AG08395 (cell line): ENCODE measurements at regions not wholly inside any gene's neighbourhood (a gene's known extent, or its start where the extent isn't known, plus 50 kb on each side); places are given as distances from the start of the nearest gene placed in this dataset.
A peak's percentile ranks its signal among the peaks of the same experiment; 100 is the strongest.

Source experiments
- DNase-seq: peaks from one replicate; pipeline ENCODE4 v3.0.0; 2012; ENCODE audit warnings: mixed read lengths, low spot score

DNA sequence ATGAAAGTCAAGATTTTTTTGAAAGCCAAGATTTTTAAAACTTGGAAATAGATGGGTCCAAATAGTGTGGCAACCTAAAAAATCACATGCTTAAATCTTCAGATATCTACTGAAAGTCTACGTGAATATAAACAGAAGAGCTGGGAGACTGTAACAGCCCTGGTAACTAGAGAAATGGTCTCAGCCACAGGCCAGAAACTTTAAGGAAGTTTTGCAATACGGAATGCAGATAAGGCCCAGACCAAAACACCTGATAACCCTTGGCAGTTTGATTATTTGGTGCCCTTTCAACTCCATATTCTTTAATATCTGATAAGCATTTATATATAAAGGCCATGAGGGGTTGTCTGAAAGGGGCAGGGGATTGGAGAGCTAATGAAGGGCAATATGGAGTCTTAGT is 537.3 kb upstream of the TGFBR2 start:
- DNase-seq = no peak

DNA sequence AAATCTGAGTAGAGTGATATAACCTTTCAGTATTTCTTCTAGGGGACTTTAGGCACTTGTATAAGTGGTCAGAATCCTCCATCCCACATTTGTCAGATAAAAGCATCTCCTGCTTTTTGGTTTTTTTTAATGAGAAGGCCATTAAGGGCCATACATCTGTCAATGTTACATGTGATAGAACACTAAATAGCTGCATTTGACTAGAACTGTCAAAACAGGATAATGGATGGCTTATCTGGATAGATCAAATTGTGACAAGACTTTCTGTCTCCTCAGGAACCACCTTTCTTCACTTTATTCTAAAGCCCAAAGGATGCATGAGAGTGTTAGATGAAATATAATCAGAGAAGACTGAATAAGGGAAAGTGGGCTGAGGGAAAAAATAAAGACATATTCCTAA is 533.4 kb upstream of the TGFBR2 start:
- DNase-seq = no peak

DNA sequence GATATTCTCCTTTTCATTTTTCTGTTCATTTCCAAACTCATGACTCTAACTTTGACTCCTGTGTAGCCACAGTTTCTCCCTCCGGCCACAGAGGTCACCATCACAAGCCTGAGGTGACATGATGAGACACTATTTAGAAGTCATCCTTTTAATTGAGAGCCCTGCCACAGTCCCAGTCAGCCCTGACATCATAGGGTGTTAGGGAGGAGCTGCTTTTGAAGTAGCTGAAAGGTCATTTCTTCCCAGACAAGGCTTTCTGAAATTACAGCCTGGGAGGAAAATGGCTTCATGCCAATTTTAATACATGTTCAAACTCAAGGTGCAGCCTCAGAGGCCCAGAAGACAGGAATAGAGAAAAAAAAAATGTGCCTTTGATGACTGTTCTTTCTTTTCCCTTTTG is 532.8 kb upstream of the TGFBR2 start:
- peak; percentile 3 for DNase-seq

DNA sequence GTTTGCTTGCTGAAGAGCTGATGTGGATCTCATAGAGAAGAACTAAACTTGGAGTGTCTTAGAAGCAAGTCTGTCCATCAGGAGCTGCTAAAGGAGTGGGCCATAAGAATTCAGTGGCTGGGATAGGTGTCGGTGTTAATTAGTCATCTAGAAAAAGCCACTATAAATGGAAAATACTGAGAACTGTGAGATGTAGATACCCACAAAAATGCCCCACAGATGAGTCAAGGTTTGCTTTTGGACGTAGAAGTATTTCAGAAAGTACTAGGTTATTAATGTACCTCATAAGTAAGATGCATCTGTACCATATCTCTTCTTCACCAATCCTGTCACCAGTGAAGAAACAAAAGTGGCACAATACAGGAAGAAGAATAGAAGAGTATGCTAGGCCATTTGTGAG is 530.9 kb upstream of the TGFBR2 start:
- DNase-seq = no peak

DNA sequence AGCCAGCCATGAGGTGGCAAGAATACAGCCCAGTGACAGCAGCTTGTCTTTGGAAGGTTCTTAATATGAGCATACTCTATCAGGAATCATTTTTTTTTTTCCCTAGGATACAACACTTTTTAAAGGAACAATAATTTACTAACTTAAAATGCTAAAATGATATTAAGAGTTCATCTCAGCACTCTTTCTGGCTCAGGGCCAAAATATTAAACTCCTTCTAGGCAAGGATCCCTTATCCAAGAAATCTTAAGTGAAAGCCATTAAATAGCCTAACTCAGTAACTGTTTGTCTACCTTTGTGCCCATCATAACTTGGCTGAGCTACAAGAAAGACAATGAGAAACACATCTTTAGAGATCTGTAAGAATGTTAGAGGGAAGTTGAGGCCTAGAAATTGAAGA is 529.5 kb upstream of the TGFBR2 start:
- DNase-seq = no peak

DNA sequence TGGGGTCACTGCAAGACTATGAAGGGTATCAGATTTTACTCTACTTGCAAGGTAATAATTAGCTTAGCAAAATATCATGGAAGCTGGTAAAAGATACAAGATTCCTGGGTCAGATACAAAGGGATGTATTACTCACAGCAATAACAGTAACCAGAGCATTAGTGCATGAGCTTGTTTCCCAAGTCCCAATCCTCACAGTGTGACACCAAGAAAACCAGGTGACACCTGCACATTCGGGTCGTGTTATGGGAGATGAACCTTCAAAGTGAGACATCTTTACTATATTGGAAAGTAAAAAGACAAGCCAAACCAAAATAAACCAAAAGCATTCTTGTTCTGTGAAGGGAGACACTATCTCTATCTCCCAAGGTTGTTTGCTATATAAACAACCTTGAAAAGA is 528.7 kb upstream of the TGFBR2 start:
- no peak for DNase-seq

DNA sequence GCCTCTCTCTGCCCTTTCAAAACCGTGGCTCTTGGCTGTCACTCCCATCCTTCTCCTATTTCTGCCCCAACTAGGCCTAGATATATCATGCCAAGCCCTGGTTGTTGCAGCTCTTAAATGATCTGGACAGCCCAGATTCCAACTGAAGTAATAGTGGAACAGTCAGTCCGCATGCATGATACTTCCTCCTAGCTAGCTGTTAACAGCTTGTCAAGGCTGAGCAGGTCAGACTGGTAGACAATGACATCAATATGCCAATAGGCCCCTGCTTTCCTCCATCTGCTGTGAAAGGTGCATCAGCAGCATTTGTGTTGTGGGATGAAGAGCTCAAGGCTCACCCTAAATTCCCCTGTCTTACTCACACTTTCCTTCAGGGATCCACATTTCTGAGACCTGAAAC is 527.7 kb upstream of the TGFBR2 start:
- no peak for DNase-seq

DNA sequence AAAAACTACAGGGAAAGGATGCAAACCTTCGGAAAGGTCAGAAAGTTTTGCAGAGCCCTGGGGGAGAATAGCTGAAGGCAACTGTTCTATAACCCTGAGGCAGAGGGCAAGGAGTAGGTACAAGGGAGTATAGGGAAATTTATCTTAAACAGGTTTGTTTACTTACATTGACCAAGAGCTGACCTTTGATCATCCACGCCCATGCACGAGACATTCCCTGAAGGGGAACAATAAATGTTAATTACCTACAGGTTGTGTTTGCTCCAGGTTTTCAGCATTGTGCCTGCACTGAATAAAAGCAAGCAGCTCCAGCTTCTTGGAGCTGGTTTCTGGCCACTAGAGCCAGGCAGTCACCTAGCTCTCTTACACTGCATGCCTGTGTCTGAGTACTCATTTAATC is 524.5 kb upstream of the TGFBR2 start:
- DNase-seq = no peak

DNA sequence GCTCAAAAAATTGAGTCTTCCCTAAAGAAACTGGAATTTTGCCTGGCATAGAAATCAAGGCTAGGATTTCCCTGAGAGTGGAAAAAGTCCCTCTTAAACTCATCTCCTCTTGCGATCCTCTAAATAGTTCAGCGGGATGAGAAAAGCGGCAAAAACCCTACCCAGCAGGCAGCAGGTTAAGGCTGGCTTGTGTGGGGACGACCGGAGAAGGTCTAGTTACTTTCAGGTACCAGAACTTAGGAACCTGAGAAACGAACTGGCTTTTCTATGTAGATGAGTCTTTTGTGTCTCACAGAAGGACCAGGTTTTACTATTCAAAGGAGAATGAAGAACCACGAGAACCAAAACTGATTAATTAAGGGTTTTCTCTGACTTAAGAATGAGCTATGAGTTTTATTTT is 523.7 kb upstream of the TGFBR2 start:
- DNase-seq = no peak

DNA sequence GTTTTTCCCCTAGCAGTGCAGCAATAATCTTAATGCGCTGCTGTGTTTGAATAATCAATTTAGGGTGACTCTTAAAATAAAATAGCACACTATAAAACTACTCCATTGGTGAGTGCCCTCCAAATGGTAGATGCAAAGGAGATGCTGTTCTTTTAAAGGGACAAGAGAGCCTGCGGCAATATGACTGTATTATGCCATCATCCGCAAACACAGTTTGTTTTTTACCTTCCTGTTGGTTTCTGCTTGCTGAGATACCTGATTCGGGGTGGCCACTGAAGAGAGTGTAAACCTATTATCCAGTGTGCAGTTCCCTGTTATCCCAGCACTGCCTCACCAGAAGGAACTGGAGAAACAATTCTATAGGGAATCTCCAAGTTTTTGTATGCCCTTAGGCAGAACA is 523.1 kb upstream of the TGFBR2 start:
- DNase-seq = no peak

DNA sequence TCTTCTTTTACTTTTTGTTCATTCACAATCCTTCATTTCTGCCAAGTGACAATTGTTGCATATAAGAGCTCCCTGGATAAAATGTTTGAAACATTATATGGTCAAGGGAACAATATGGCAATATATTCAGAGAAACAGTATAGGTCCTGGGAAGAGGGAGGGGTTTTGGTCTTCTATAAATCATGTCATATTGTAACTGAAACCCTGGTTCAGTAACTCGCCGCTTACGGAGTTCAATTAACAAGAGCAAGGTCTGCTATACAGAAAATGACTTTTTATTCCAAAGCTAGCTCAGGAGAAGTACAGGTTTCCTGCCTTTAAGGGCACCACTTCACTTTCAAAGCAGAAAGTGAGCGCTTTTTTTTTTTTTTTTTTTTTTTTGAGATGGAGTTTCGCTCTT is 522.1 kb upstream of the TGFBR2 start:
- no peak for DNase-seq

DNA sequence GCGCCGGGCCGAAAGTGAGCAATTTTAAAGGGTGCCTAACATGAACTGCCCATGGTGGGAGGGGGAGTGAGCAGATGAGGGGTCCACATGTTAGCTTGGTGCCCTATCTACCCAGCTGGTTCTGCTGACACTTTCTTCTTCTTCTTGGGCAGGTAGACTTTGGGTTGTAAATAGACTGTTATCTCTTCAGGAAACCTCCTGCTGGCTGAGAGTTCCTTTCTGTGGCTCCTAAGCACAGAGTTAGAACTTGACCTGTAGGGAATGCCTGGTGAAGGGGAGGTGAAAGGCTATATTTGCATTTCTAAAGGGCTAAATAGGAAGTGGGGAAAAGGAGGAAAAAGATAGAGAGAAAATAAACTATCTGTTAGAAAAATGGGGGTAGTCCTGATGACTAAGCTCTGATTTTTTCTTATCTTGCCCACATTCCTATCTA is 521.4 kb upstream of the TGFBR2 start:
- no peak for DNase-seq

DNA sequence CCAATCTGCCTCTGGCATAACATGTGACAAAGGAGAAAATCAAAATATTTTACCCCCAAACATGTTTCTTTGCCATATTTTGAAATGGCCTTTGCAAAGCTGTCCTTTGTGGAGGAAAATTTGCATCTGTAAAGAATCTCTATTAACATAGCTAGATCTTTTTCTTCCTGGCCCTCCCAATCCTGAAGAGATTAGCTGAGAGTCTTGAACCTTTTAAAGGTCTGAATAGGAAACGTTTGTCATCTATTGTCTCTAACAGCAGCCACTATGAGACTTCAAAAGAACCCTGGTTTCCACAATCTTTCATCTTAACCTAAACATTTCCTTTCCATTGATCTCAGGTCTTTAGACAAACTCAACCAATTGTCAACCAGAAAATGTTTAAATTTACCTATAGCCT is 520.9 kb upstream of the TGFBR2 start:
- DNase-seq = no peak

DNA sequence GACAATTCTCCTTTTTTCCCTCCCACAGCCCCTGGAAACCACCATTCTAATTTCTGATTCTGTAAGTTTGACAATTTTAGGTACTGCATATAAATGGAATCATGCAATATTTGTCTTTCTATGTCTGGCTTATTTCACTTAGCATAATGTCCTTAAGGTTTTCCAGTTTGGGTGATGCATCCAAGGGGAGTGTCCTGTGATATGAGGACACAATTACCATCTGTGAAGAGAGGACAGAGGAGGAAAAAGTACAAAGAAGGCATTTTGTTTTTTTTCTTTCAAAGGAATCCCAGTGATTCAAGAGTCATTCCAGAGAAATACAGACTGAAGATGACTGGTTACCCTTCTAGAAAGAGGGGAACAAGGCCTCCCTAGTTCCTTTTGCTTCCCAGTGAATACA is 514.7 kb upstream of the TGFBR2 start:
- no peak for DNase-seq

DNA sequence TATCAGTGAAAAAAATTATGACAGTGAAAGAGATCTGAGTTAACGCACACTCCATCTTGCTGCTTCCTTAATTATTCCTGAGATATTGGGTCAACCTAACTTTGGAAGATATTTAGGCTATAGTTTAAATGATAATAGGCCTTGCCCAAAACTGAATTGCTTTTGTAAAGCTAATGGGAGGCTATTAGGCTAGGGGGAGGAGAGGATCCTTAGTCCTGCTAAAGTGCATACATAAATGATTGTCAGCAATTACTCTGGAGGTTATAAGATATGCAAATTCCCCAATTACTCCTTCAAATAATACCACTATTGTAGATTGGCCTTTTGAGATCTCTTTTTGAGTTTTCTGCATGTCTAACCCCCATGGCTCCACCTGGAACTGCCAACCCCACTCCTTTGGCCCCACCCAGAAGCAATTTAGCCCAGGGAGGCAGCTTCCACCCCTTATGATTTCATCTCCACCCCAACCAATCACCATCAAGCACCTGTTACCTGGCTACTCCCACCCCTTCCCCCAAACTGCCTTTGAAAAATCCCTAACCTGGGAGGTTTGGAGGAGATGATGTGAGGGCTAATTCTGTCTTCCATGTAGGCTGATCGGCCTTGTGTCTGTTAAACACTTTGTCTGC is 509.3 kb upstream of the TGFBR2 start:
- DNase-seq = no peak

DNA sequence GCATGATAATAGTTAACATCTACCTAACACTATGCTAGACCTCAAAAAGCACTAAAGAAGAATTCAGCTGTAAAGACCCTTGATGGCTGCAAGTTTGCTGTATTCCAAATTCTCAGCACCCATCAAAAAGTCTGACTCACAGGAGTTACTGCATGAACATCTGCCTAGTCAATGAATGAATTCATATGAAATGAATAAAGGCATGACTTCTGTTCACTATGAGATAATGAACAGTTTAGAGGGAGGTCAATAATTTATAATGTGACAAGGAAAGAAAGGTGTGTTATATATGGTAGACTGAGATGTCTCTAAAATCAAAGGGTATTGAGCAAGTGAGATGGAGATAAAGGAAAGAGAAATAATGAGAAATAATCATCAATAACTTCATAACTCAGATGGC is 508.2 kb upstream of the TGFBR2 start:
- no peak for DNase-seq

DNA sequence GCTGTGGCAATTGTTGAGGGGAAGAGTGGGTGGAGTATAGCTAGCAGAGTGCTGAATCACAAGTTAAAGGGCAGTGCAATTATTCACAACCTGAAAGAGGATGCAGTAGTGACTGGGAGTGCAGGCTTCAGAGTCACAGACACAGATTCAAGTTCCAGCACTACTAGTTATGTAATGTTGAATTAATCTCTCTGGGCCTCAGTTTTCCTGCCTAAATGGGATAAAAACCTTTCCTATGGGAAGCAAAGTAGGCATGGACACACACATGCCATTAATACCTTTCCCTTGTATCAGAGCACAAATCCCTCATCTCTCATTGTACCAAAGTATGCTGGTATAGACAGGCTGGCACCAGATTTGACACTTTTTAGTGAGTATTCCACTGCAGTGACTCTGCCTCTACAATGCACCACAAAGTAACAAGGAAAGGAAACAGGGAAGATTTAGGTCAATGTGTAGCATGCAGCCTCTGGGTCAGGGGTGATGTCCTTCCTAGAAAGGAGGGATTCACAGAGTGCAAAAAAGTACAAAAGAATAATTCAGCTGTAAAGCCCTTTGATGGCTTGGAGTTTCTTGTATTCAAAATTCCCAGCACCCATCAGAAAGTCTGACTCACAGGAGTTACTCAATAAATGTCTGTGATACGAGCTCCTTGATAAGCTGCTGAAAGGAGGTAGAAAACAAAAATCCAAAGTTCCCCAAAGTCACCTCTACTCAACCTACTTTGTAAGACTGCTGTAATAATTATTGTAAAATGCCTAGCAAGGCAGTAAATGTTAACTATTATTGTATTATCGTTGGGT is 507.5 kb upstream of the TGFBR2 start:
- peak; percentile 18 for DNase-seq

DNA sequence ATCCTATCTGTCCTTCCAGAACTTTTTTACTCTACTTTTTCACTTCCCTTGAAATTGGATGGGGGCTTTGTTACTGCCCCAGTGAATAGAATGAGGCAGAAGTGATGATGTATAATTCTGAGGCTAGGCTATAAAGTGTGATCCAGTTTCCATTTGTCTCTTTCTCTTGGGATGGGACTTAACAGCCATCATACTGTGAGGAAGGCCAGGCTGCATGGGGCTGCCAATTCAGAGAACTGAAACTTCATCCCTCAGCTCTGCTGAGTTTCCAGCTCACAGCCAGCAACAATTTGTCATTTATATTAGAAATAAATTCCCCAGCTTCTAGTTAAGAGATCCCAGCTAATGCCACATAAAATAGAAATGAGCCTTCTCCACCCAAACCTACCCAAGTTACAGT is 504.0 kb upstream of the TGFBR2 start:
- no peak for DNase-seq

DNA sequence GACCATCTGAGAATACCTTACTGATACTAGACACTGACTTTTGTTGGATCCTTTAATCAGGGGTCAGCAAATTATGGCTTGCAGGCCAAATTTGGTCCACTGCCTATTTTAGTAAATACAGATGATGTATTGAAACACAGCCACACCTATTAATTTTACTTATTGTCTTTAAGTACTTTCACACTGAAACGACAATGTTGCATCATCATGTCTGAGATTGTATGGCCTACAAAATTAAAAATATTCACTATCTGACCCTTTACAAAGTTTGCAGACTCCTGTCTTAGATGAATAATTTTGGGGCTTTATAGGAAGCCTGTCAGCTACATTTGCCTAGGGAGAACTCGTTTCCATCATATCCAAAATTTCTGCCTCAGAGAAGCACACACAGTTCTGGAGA is 503.2 kb upstream of the TGFBR2 start:
- DNase-seq = no peak

DNA sequence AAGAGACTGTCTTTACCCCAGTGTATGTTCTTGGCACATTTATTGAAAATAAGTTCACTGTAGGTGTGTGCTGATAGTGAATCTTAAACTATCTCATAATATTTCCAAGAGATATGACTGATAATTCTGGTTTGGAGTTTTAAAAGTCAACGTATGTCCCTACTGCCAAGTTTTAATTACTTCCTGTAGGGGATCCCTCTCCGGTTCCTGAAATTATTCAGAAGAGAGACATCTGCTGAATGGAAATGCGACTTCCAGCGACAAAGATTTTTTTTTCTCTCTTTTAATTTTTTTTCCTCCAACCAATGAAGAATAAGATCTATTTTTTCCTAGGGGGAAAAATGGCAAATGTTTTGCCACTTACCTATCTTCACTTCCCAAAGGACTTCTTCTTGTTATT is 498.9 kb upstream of the TGFBR2 start:
- no peak for DNase-seq

DNA sequence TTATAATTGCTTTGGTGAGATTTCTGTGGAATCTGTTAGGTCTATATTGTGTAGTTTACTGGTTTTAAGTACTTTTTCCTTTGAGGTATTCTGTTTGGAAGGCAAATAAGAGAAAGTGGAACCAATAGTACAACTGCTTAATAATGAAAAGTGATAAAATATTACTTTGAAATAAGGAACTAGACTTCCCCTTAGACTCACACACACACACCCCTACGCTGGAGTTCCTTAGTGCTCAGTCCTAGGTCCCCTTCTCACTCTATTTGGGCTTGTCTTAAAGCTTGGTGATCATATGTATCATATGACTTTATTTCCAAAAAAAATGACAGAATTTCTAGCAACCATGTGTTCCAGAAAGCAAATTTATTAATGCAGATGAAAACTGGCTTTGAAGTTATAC is 494.0 kb upstream of the TGFBR2 start:
- DNase-seq = no peak

DNA sequence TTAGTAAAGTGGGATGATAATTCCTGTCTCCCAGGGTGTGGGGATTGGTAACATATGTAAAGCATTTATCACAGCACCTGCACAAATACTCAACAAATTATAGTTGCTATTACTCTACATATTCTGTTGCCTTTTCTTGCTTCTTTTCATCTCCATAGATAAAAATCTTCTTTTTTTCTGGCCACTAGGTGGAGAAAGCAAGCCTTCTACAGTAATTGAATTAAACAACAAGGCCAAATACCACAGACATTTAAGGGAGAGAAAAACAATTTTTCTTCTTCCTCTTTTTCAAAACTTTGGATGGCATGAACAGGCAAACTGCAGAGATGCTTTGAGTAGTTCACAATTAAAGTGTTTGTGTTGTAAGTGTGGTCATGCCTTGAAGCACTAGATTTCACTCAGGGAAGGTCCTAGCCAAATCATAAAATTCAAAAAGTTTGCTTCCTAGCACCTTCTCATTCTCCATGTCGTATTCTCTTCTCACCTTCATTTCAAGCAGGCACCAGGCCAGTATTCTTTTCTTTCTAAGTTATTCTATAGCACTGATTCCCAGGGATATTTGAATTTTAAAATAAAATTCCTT is 493.4 kb upstream of the TGFBR2 start:
- DNase-seq = peak; percentile 40

DNA sequence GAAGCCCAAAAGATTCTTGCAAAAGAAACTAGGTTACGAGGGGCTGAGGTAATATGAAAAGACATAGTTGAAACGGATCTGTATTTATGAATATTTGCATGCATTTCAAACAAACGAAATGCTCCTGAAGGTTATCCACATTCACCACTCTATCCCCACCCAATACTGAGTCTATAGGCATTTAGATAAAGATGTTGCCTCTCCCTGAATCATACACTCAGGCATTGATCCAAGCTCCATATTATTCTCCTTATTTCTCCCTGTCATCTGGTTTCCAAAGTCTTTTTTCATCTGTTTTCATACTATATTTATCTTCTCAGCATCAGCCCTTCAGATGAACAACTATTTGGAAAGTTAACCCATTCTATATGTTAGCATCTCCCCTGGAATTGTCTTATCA is 492.5 kb upstream of the TGFBR2 start:
- DNase-seq = no peak

DNA sequence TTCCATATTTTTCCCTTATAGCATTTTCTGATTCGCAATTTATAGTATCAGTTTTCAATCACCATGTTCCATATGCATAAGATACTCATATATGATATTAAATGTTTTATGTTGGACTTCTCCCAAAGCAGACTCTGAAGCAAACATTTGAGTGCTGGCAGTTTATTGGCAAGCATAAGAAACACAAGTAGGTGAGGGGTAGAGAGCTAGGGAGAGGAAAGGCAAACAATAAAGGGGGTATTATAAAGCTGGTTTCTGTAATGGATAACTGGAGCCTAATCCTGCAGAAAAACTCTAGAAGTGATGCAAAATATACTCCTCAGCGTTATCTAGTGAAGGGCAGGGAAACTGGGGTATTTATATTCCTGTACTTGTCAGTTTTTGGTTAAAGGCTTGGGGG is 491.5 kb upstream of the TGFBR2 start:
- DNase-seq = no peak
